ENCODE measurements at regions not wholly inside any gene's neighbourhood (a gene's known extent, or its start where the extent isn't known, plus 50 kb on each side); places are given as distances from the start of the nearest gene placed in this dataset.

GRCh38 chr5:142542078-142542477 lies 143.8 kb downstream of the FGF1 start:
- ChIA-PET CTCF (no interaction called here), POLR2A (no interaction called here)
- intact Hi-C loops (cut with micrococcal nuclease): no loop called here

DNA sequence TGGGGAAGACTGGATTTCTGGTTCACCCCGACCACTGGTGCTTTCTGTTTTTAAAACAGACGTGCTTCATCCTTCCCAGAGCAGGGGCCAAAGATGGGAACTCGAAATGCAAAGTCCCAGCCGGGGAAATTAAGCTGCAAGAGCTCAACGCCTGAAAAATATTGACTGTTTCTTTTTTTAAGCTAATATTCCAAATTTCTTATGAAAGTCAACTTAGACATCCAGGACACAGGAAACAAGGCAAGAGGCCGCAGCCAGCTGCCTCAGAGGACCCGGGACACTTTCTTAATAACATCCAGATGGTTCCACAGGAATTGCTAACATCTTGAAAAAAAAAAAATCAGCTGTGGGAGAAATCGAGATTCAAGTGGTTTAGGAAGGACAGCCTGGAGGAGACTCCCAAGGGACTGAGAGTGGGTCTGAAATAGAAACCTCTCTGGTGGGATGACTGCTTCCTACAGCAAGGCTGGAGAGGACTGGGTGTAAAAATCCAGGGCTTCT lies 144.9 kb downstream of the FGF1 start:
- no peak for ATAC-seq (ENCODE audit: low read depth)
- no peaks in the 10 kb centered on the region for H3K4me1 ChIP-seq (ENCODE audit: control insufficient read depth in 2 of 2, insufficient read depth in 2 of 2, low read length in 2 of 2)
- H3K4me3 ChIP-seq (ENCODE audit: control extremely low read depth in 1 of 5, extremely low read depth in 1 of 5, insufficient read depth in 1 of 5, low read depth in 2 of 5, low read length in 4 of 5): no peak overlapping the region
- Mint-ChIP-seq H3K4me1 (no peaks in the 10 kb centered on the region), H3K4me3 (no peak overlapping the region), H3K9me3 (ENCODE audit: insufficient read depth) (no peaks in the 10 kb centered on the region), H3K27me3 (peaks cover 34% of the 10 kb centered on the region), H3K27ac (no peak overlapping the region)
- no peaks in the 10 kb centered on the region for H3K79me2 ChIP-seq (ENCODE audit: control insufficient read depth, insufficient read depth, low read length)
- H4K20me1 ChIP-seq (ENCODE audit: control insufficient read depth, insufficient read depth, low read length, poor library complexity, severe bottlenecking): no peaks in the 10 kb centered on the region
- no peak overlapping the region for H3K4me2 ChIP-seq (replicated peaks; ENCODE audit: low read depth, low read length, poor library complexity, severe bottlenecking)
- DNase-seq: no peak
- no peak for TF ChIP-seq EZH2 (IDR thresholded peaks at IDR 0.05; ENCODE audit: borderline replicate concordance, insufficient read depth, low read depth, low read length, poor library complexity, severe bottlenecking)
- 61% methylated on average over 6 of the region's 8 CpGs for WGBS (ENCODE audit: insufficient coverage)
- H3K9me3 ChIP-seq (ENCODE audit: control extremely low read depth in 1 of 3, control insufficient read depth in 2 of 3, insufficient read depth in 1 of 3, low read length in 2 of 3): no peaks in the 10 kb centered on the region
- no peaks in the 10 kb centered on the region for H3K36me3 ChIP-seq (replicated peaks in 1 of 2; ENCODE audit: control extremely low read depth in 1 of 2, control insufficient read depth in 1 of 2, extremely low read depth in 1 of 2, insufficient read depth in 2 of 2, low read length in 1 of 2)
- no peak overlapping the region for H3K9ac ChIP-seq (ENCODE audit: low read length)
- peaks cover 0 to 5% (median 0%) of the 10 kb centered on the region in 4 experiments for H3K27me3 ChIP-seq (replicated peaks in 1 of 4; ENCODE audit: control extremely low read depth in 1 of 4, control insufficient read depth in 3 of 4, insufficient read depth in 4 of 4, low read length in 3 of 4)
- intact Hi-C loops (cut with micrococcal nuclease): no loop called here
- ChIA-PET CTCF (no interaction called here), POLR2A (no interaction called here)
- no peak overlapping the region for H3K27ac ChIP-seq (ENCODE audit: low read length in 2 of 2)
- H2AFZ ChIP-seq (ENCODE audit: insufficient read depth, low read depth, low read length, poor library complexity, severe bottlenecking): no peak overlapping the region

More at GRCh38 chr5:142542078-142542477, 143.8 kb downstream of the FGF1 start:
- Histone ChIP-seq H3K4me1 (ENCODE audit: control insufficient read depth in 2 of 2, insufficient read depth in 2 of 2, low read length in 2 of 2) (no peaks in the 10 kb centered on the region), H4K20me1 (ENCODE audit: control insufficient read depth, insufficient read depth, low read length, poor library complexity, severe bottlenecking) (no peaks in the 10 kb centered on the region), H3K27ac (ENCODE audit: low read length in 2 of 2) (no peak overlapping the region), H3K27me3 (replicated peaks in 1 of 4; ENCODE audit: control extremely low read depth in 1 of 4, control insufficient read depth in 3 of 4, insufficient read depth in 4 of 4, low read length in 3 of 4) (peaks cover 0 to 5% (median 0%) of the 10 kb centered on the region in 4 experiments), H3K4me2 (replicated peaks; ENCODE audit: low read depth, low read length, poor library complexity, severe bottlenecking) (no peak overlapping the region), H3K9ac (ENCODE audit: low read length) (no peak overlapping the region), H2AFZ (ENCODE audit: insufficient read depth, low read depth, low read length, poor library complexity, severe bottlenecking) (no peak overlapping the region), H3K36me3 (replicated peaks in 1 of 2; ENCODE audit: control extremely low read depth in 1 of 2, control insufficient read depth in 1 of 2, extremely low read depth in 1 of 2, insufficient read depth in 2 of 2, low read length in 1 of 2) (no peaks in the 10 kb centered on the region), H3K79me2 (ENCODE audit: control insufficient read depth, insufficient read depth, low read length) (no peaks in the 10 kb centered on the region), H3K9me3 (ENCODE audit: control extremely low read depth in 1 of 3, control insufficient read depth in 2 of 3, insufficient read depth in 1 of 3, low read length in 2 of 3) (no peaks in the 10 kb centered on the region), H3K4me3 (ENCODE audit: control extremely low read depth in 1 of 5, extremely low read depth in 1 of 5, insufficient read depth in 1 of 5, low read depth in 2 of 5, low read length in 4 of 5) (no peak overlapping the region)
- Mint-ChIP-seq H3K4me3 (no peak overlapping the region), H3K27me3 (peaks cover 33% of the 10 kb centered on the region), H3K27ac (no peak overlapping the region), H3K4me1 (no peaks in the 10 kb centered on the region), H3K9me3 (ENCODE audit: insufficient read depth) (no peaks in the 10 kb centered on the region)
- ATAC-seq (ENCODE audit: low read depth) (no peak), DNase-seq (no peak)
- no peak for TF ChIP-seq EZH2 (IDR thresholded peaks at IDR 0.05; ENCODE audit: borderline replicate concordance, insufficient read depth, low read depth, low read length, poor library complexity, severe bottlenecking)
- TF ChIP-seq, protein P1, sequence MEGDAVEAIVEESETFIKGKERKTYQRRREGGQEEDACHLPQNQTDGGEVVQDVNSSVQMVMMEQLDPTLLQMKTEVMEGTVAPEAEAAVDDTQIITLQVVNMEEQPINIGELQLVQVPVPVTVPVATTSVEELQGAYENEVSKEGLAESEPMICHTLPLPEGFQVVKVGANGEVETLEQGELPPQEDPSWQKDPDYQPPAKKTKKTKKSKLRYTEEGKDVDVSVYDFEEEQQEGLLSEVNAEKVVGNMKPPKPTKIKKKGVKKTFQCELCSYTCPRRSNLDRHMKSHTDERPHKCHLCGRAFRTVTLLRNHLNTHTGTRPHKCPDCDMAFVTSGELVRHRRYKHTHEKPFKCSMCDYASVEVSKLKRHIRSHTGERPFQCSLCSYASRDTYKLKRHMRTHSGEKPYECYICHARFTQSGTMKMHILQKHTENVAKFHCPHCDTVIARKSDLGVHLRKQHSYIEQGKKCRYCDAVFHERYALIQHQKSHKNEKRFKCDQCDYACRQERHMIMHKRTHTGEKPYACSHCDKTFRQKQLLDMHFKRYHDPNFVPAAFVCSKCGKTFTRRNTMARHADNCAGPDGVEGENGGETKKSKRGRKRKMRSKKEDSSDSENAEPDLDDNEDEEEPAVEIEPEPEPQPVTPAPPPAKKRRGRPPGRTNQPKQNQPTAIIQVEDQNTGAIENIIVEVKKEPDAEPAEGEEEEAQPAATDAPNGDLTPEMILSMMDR (IDR thresholded peaks at IDR 0.05): no peak
- no CpG with 5 or more reads among the region's 7 CpGs for WGBS (ENCODE audit: insufficient coverage)
